Hematopoietic multipotent progenitor cell treated with erythropoietin and hydrocortisone succinate and interleukin-3 and kit ligand, for 8 days (in vitro differentiated cells): ENCODE measurements at regions not wholly inside any gene's neighbourhood (a gene's known extent, or its start where the extent isn't known, plus 50 kb on each side); places are given as distances from the start of the nearest gene placed in this dataset.

Experiments used
- DNase-seq: peaks from one replicate; pipeline ENCODE4 v3.0.0-alpha.2; 2015

DNA sequence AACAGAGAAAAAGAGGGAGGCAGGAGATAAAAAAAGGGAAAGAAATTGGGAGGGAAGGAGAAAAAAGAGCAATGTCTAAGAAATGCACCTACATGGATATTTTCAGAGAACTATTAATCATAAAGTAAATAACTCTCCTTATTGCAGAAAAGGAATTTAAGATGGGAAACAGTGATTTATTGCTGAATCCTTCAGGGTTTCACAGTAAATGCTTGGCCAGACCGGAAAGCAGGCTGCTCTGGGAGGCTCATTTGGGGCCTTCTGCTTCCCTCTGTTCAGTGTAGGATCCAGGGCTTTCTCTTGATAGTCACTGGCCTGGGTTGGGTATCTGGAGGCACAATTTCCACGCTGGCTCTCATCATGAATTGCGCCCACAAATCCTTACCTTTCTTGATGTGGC lies 324.3 kb upstream of the SORL1-AS1 start:
- DNase-seq, result no peak

DNA sequence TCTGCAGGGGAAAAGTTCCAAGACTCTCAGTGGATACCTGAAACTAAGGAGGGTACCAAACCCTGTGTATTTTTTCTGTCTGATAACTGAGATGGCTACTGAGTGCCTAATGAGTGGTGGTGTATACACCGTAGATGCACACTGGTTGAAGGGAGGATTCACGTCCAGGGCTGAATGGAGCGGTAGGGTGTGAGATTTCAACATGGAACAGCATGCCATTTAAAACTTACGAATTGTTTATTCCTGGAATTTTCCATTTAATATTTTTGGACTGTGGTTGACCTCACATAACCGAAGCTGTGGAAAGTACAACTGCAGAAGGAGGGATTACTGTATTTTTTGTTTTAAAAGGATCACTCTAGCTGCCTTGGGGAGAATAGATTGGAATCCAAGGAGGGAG lies 322.5 kb upstream of the SORL1-AS1 start:
- no peak for DNase-seq

DNA sequence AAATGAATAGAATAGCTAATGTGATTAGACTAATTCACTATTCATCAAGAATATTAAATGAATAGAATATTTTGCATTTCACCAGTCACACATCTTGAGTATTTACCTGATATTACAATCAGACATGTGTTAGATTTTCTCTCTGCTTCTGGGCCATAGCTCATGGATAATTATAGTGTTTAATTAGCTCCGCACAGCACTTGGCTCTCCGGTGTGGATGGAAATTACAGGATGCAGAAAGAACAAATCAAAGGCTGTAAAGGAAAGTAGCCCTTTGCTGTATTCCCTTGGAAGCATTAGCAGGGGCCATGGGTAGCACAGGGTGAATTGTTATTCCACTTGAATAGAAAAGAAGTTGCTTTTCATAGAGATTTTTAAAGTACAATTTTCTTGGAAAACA lies 320.3 kb upstream of the SORL1-AS1 start:
- DNase-seq, result no peak

DNA sequence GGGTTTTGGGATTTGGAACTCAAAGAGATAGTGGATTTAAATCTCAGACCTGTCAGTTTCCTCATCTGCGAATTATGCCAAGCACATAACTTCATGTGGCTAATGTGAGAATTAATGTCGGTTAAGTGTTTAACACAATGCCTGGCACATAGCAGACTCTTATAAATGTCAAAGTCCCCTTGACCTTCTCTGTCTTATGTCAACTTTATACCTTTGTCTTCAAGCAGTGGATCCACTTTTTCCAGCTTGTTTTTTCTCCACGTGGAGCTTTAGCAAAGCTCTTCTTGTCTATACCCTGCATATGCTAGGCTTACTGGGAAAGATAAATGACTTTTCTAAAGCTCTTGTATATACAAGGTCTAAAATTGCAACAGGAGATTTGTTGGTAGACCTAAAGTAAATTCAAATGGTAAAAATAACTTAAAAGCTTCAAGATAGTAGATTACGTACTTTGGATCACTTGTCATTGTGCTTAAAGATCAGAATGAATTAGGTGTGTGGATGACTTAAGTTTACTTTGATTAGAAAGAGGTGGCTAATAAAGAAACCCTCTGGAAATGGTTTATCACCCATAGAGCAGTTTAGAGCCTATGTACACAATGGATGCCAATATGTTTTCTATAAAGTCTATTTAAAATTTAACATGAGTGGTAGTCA lies 318.3 kb upstream of the SORL1-AS1 start:
- no peak for DNase-seq

DNA sequence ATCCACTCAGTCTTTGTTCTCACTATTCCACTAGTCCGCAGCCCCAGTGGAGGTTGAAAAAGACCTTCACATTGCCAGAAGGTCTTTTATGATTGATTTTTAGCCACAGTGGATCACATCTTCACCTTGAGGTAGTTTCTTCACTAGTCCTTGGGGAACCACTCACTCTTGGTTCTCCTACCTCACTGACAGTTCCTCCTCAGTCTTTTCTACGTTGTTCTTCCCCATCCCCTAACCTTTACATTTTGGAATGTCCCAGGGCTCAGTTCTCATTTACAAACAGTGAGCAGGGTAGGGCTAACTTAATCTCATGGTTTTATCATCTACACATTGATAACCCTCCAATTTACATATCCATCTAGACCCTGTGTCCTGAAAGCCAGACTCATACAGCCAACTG lies 316.4 kb upstream of the SORL1-AS1 start:
- no peak for DNase-seq

DNA sequence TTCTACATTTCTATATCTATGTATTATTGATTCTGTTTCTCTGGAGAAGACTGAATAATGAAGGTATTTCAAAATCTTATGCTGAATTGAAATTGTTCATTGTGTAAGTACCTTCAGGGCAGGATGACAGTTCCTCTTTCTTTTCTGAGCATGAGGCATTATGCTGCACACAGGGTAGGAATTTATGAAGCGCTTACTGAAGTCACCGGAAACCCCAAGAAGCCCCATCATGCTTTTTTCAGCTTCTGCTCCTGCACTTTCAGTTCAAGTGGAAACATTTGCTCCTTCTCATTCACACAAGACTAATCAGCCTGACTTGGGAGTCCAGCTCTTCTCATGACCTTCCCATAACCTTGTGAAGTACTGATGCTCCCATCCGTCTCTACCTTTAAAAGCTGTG lies 314.7 kb upstream of the SORL1-AS1 start:
- no peak for DNase-seq

DNA sequence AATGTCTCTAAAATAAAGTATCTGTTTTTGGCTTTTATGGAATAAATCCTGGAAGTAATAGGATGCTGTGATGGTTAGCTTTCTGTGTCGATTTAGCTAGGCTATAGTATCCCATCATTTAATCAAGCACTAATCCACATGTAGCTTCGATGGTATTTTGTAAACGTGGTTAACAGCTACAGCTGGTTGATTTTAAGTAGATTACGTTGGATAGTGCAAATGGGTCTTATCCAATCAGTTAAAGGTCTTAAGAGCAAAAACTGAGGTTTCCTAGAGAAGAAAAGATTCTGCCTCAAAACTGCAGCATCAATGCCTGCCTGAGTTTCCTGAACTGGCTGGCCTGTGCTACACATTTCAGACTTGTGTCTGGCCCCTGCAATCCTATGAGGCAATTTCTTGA lies 314.2 kb upstream of the SORL1-AS1 start:
- DNase-seq, result no peak

DNA sequence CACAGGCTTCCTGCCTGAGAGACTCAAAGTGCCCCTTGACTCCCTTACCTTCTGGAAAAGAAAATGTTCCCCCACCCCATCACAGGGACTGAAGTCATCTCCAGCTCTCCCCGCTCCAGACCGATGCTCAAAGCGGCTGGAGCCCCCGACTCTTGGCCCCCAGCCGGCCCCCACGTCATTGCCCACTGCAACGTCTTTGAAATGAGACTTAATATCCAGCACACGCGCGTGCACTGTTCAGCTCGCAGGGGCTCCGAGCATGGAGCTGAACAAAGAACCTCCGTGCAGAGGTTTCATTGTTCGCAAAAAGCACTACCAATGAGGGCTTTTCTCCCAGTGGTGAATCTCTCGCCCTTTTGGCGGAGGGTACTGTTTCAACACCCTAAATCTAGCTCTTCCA lies 313.4 kb upstream of the SORL1-AS1 start:
- DNase-seq, result no peak

DNA sequence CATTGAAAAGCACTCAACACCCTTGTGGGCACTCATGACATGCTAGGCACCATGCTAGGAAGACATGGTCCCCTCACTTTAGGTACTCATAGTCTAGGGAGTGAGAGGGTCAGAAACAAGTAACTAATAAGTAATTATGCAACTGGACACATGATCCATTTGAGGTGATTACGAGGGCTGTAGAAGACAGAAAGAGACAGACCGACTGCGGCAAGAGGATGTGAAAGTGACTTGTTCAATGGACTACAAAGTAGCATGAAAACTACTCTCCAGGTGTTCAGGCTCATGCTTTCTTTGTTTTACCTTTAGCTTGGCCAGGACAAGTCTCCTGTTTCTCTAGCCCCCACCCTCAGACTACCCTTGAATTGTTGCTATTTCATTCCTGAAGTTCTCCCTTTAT lies 310.8 kb upstream of the SORL1-AS1 start:
- DNase-seq, result no peak

DNA sequence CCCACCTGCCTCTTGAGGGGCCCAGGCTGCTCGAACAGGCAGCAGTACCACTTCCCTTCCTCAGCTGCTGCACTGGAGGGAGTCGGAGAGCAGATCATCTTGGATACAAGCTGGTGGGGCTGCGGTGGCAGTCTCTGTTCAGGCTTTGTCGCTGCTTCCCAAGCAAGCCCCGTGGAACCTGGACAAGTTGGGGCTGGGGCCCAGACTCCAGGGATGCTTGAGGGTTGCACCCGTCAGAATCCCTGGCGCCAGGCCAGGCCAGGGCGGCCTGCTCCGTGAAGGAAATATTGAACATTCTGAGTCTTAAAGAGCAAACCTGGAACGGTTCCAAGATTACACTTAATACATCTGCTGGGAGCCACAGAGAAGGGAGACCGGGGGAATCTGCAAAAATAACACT lies 310.1 kb upstream of the SORL1-AS1 start:
- DNase-seq, result no peak

DNA sequence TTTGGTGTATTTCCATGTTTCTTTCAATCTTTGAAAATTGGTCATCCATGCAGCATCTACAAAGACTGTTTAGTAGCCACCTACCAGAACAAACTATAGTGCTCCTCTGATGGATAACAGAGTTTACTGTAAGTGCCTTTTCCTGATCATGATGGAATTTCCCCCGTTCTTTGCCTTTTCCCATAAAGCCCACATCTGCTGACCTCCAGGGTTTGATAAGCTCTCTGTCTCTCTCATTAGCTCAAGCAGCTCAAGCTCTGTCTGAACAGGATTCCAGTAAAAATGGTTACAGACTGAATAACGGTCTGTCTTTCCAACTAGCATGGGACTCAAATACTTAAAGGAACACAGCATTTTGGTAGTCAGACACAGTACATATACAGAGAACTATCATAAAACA lies 308.4 kb upstream of the SORL1-AS1 start:
- no peak for DNase-seq

DNA sequence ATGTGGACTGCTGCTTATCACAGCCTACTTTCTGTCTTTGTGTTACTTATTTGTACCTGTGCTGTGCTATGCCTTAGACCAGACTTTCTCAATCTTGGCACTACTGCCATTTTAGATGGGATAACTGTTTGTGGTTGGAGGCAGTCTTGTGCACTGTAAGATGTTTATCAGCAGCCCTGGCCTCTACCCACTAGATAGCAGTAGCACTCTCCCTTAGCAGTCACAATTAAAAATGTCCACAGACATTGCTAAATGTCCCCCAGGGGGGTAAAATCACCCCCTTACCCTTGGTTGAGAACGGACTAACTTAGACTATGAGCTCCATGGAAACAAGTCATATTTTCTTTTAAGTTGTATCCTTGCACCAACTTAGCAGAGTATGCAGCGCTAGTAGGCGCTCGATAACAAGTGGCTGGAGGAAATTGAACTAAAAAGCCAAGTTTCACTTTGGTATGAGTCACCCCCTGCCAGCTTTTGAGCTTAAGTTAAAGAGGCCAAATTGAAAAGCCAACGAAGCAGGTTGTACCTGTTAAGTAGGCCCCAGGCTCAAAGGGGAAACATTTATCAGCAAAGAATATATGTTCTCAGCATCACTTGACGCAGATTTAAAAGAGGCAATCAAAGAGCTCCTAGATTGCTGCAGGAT lies 304.8 kb upstream of the SORL1-AS1 start:
- DNase-seq, result no peak

DNA sequence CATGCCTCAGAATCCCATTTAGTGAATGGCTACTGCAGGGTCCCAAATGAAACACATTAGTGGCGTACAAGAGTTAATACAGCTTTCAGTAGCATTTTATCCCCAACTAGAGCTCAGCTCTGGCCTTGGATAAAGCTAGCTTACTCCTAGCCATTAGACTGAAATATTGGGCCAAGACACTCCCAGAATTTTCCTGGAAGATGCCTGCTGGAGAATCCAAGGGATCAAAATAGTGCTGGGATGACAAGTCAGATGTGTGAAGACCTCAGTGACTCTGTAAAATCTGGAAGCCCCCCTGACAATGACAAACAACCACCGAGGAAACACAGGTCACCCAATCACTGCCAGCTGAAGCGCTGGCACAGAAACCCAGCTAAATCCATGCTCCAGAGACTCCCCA lies 303.1 kb upstream of the SORL1-AS1 start:
- no peak for DNase-seq

DNA sequence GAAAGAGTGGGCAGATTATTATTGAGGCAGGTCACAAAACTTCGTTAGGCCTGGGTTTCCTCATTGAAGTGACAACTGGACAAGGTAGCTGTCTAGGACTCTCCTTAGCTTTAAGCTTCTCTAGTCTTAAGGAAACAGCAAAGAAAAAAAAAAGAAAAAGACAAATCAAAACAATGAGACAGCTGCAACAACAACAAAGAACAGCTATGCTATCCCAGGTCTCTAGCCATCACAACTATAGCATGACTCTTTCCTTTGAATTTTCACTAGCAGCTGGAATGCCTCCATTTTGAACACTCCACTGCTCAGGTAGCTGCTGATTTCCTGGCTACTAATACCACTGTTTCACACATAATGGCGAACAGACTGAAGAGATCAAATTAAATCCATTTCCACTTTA lies 302.4 kb upstream of the SORL1-AS1 start:
- no peak for DNase-seq

DNA sequence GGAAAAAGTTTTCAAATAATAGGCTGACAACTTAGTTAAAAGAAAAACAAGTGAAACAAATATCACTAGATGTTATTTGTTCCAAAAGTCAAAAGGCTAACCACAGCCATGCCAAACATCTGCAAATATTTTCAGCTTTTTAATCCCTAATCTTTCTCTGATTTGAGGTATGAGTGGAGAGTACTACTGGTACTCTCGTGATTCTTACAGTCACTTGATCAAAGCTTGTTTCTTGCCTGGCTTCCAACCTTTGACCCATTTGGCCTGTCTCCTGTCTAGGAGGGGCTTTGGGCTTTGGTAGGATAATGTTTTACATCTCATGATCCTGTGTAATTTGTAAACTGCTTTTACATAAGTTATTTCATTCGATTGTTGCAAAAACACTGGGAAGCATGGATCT lies 301.8 kb upstream of the SORL1-AS1 start:
- DNase-seq, result no peak

DNA sequence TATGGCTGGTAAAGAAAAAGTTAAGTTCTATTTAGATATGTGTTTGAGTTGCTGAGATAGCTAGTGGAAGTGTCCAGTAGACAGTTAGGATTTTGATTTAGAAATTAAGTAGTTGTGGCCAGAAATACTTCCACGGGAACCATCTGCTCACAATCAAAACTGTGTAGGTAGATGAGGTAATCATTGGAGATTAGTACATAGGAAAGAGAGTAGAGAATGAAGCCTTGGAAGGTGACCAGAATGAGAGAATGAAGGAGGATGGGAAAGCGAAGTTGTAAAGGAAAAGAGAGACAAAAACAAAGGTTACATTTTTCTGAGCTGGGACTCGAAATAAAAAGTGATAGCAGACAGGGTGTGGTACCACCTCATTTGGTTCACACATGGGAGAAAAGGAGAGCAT lies 296.9 kb upstream of the SORL1-AS1 start:
- DNase-seq, result no peak

DNA sequence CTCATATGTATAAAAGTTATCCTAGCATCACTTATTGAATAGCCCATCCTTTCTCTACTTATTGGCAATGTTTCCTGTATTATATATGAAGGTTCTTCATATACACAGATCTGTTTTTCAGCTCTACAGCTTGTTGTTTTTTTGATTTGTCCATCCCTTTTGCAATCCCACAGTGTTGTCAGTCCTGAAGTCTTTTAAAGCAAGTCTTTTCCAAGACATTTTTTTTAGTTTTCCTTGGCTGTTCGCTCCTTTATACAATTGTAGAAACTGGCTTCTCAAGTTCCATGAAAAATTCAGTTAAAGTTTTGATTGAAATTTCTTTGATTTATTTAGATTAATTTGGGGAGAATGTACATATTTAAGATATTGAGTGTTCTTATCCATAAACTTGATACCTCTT lies 295.3 kb upstream of the SORL1-AS1 start:
- DNase-seq, result no peak

DNA sequence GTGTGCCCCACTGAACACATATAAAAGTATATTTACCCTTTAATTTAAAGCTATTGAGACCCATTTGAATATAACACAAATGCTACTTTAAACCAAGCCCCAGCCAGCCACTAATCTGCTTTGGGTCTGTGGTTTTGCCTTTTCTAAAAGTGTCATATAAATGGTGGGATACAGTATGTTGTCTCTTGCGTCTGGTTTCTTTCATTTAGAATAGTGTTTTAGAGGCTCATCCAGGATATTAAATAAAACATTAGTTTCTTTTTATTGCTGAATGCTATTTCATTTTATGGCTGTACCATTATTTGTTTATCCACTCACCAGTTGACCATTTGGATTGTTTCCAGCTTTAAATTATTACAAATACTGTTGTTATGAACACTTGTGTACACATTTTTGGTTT lies 290.5 kb upstream of the SORL1-AS1 start:
- no peak for DNase-seq

DNA sequence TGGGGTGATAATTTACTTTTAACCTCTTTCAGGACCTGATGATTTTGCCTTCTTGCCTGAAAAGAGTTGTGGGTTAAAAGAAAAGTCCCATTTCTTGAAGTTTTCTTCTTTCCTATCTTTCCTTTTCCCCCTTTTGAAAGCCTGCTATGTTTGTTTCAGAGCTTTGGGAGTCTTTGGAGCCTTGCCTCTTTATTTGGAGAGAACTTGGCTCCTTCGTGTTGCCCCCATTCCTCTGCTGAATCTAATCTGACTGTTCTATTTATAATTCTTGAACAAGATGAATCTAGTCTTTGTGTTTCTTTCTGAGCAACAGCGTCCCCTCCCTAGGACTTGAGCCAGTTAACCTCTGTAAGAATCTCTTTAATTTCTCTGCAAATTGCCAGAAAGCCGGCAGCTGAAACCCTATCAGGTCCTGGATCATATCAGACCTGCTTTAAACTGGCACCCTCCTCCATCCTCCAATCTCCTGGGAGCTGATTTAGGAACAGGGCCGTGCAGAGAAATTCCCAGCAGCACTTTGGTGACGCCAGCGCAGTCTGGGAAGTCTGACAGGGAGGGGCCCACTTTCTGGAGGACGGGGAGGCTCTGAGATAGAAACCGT lies 289.1 kb upstream of the SORL1-AS1 start:
- DNase-seq, result no peak

DNA sequence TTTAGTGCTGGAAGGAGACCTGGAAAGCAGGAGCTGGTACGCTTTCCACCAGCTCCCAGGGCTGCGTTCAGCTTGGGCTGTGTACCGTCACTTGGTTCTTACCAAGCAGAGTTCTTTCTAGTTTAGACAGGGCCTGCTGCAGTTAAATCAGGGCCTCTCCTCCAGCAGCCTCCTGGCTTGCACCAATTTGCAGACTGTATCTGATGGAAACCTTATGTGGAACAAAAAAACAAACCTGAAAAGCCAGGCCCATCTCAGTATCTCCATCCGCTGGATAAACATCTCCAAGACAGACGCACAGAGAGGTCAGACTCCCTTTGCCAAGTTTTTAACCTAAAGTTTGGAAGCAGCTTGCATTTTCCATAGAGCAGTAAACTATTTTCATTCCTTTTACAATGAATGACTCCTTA lies 288.6 kb upstream of the SORL1-AS1 start:
- no peak for DNase-seq

DNA sequence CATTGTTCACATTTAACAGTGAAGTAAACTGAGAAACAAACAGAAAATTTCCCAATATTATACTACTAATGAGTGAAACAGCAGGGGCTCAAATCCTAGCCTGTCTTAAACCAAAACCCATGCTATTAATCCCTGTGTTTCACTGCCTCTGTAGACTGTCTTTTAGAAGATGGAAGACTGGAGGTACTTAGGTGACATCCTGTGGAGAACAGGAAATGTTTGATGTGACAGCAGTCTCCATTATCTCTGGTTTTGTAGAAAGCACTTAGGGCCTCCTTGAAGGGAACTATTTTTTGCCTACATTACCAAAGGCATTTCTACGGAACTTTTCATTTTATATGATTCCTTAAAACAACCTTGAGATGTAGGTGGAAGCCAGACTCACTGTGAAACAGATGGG lies 288.1 kb upstream of the SORL1-AS1 start:
- no peak for DNase-seq

DNA sequence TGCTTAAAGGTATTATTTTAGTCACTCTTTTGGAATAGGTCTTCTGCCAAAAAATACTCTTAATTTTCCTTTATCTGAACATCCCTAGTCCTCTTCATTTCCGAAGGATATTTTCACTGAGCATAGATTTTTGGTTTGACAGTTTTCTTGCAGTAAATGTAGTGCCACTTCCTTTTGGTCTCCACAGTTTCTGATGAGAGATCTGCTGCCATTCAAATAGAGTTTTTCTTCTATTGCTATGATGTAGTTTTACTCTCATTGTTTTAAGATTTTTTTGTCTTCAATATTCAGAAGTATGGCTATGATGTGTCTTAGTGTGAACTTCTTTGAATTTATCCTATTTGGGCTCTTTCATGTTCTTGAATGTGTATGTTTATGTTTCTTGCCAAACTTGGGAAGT lies 281.1 kb upstream of the SORL1-AS1 start:
- no peak for DNase-seq

DNA sequence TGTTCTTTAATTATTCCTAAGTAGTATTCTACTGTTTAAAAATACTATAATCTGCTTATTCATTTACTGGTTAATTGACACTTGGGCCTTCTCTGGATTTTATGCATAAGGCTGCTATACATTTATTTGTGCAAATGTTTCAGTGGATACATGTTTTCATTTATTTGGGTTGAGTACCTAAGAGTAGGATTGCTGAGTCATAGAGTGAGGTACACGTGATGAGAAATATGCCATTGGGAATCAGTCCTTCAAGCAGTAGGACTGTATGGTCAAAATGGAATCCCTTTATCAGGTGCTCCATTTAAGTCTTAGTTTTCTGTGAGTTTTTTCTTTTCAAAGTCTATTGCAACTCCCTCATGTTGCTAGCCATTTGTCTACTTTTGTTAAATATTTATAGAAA lies 275.2 kb upstream of the SORL1-AS1 start:
- no peak for DNase-seq

DNA sequence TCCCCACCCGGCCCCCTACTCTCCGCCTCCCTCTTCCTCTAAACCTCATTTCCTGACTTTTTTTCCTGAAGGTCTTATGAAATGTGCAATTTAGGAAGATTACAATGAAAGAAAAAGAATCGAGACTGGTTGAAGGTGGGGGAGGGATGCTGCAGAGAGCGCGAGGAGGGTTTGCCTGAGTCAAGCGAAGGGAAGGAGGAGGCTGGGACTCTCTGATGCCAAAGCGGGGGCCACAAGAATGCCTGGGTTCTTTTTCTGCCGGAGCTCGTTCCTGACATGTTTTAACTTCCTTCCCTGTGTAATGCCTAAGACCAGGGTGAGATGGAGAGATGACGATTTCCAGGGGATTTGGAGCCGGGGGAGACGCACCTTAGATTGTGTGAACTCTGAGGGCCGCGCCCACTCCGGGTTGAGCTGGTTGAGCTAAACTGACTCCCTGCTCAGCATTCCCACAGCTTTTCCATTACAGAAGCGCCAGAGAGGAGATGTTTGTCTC lies 270.5 kb upstream of the SORL1-AS1 start:
- DNase-seq, result no peak
